ENCODE measurements at regions not wholly inside any gene's neighbourhood (a gene's known extent, or its start where the extent isn't known, plus 50 kb on each side); places are given as distances from the start of the nearest gene placed in this dataset.
A peak's percentile ranks its signal among the peaks of the same experiment; 100 is the strongest.

DNA sequence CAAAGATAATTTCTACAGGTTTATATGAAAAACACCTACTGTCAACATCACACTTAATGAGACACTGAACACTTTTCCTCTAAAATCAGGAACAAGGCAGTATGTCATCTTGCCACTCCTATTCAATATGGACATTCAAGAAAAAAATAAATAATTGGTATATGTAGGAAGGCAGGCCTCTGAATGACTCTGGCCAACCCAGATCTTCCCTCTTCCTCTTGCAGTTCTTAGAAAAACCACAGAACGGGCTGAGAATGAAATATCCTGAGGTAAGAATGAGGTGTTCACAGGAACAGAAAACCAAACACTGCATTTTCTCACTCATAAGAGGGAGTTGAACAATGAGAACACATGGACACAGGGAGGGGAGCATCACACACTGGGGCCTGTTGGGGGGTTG is 1207.2 kb upstream of the CITED2 start:
- H3K14ac ChIP-seq (ENCODE audit: low read length in 2 of 2): no peak overlapping the region
- H2AFZ ChIP-seq (ENCODE audit: low read depth, low read length): no peak overlapping the region
- H3K4me3 ChIP-seq (ENCODE audit: insufficient read depth in 1 of 2, low read depth in 1 of 2, low read length in 2 of 2): no peak overlapping the region
- H3K4me1 ChIP-seq (ENCODE audit: control insufficient read depth, insufficient read depth, low read depth, low read length): no peaks in the 10 kb centered on the region
- H4K8ac ChIP-seq (ENCODE audit: low read length): no peak overlapping the region
- no peak overlapping the region for H2BK120ac ChIP-seq (ENCODE audit: low read depth, low read length)
- H3K79me1 ChIP-seq (replicated peaks; ENCODE audit: low read length, poor library complexity, severe bottlenecking): no peaks in the 10 kb centered on the region
- DNase-seq: no peak
- no peak overlapping the region for H2AK5ac ChIP-seq (ENCODE audit: low read length, severe bottlenecking)
- H2BK5ac ChIP-seq (ENCODE audit: low read depth, low read length, poor library complexity, severe bottlenecking): no peak overlapping the region
- H3K4ac ChIP-seq (ENCODE audit: low read depth in 1 of 2, low read length in 2 of 2): no peak overlapping the region
- WGBS: no CpG with 5 or more reads among the region's 1 CpG
- no peak overlapping the region for H3K27ac ChIP-seq (ENCODE audit: low read length, poor library complexity, severe bottlenecking)
- no peak overlapping the region for H3K18ac ChIP-seq (ENCODE audit: low read depth in 1 of 2, low read length in 2 of 2)
- H3K36me3 ChIP-seq (ENCODE audit: control insufficient read depth in 1 of 2, insufficient read depth in 2 of 2, low read depth in 1 of 2, low read length in 2 of 2): no peaks in the 10 kb centered on the region
- H3K9me3 ChIP-seq (ENCODE audit: control insufficient read depth, low read length): no peaks in the 10 kb centered on the region
- H3K27me3 ChIP-seq (ENCODE audit: control insufficient read depth in 1 of 2, insufficient read depth in 1 of 2, low read length in 2 of 2): no peaks in the 10 kb centered on the region
- no peak overlapping the region for H2BK12ac ChIP-seq (ENCODE audit: low read length in 2 of 2)
- H3K4me2 ChIP-seq (ENCODE audit: low read length, poor library complexity, severe bottlenecking): no peak overlapping the region
- no peak overlapping the region for H3K9ac ChIP-seq (ENCODE audit: low read length)
- H3K23ac ChIP-seq (ENCODE audit: low read length in 2 of 2): no peak overlapping the region
- no peak overlapping the region for H4K91ac ChIP-seq (ENCODE audit: low read length)
- H2BK15ac ChIP-seq (ENCODE audit: low read depth, poor library complexity, severe bottlenecking): no peak overlapping the region

DNA sequence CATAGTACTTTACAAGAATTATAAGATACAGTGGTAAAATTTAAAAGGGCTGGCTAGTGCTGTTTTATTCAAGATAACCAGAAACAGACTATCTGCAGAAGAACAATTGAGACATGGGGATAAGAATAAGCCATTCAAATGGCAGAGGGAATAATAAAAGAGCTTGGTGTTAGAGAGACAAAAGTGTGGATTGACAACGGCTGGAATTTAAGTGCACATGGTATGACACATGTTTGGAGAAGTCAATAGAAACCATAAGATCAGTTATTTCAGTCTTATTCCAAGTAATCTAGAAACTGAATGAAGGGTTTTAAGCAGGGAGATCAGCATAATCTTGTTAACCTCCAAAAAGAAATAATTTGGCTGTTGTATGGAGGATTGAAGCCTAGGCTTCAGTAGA is 1205.5 kb upstream of the CITED2 start:
- Histone ChIP-seq H4K91ac (ENCODE audit: low read length) (no peak overlapping the region), H3K9ac (ENCODE audit: low read length) (no peak overlapping the region), H3K9me3 (ENCODE audit: control insufficient read depth, low read length) (no peaks in the 10 kb centered on the region), H2BK5ac (ENCODE audit: low read depth, low read length, poor library complexity, severe bottlenecking) (no peak overlapping the region), H3K27me3 (ENCODE audit: control insufficient read depth in 1 of 2, insufficient read depth in 1 of 2, low read length in 2 of 2) (no peaks in the 10 kb centered on the region), H2AFZ (ENCODE audit: low read depth, low read length) (no peak overlapping the region), H3K14ac (ENCODE audit: low read length in 2 of 2) (no peak overlapping the region), H2AK5ac (ENCODE audit: low read length, severe bottlenecking) (no peak overlapping the region), H3K4me1 (ENCODE audit: control insufficient read depth, insufficient read depth, low read depth, low read length) (no peaks in the 10 kb centered on the region), H2BK12ac (ENCODE audit: low read length in 2 of 2) (no peak overlapping the region), H3K4ac (ENCODE audit: low read depth in 1 of 2, low read length in 2 of 2) (no peak overlapping the region), H2BK120ac (ENCODE audit: low read depth, low read length) (no peak overlapping the region), H3K27ac (ENCODE audit: low read length, poor library complexity, severe bottlenecking) (no peak overlapping the region), H3K79me1 (replicated peaks; ENCODE audit: low read length, poor library complexity, severe bottlenecking) (no peaks in the 10 kb centered on the region), H3K23ac (ENCODE audit: low read length in 2 of 2) (no peak overlapping the region), H3K4me3 (ENCODE audit: insufficient read depth in 1 of 2, low read depth in 1 of 2, low read length in 2 of 2) (no peak overlapping the region), H2BK15ac (ENCODE audit: low read depth, poor library complexity, severe bottlenecking) (no peak overlapping the region), H4K8ac (ENCODE audit: low read length) (no peak overlapping the region), H3K36me3 (ENCODE audit: control insufficient read depth in 1 of 2, insufficient read depth in 2 of 2, low read depth in 1 of 2, low read length in 2 of 2) (no peaks in the 10 kb centered on the region), H3K18ac (ENCODE audit: low read depth in 1 of 2, low read length in 2 of 2) (no peak overlapping the region), H3K4me2 (ENCODE audit: low read length, poor library complexity, severe bottlenecking) (no peak overlapping the region)
- DNase-seq: no peak
- no CpG with 5 or more reads among the region's 1 CpG for WGBS

DNA sequence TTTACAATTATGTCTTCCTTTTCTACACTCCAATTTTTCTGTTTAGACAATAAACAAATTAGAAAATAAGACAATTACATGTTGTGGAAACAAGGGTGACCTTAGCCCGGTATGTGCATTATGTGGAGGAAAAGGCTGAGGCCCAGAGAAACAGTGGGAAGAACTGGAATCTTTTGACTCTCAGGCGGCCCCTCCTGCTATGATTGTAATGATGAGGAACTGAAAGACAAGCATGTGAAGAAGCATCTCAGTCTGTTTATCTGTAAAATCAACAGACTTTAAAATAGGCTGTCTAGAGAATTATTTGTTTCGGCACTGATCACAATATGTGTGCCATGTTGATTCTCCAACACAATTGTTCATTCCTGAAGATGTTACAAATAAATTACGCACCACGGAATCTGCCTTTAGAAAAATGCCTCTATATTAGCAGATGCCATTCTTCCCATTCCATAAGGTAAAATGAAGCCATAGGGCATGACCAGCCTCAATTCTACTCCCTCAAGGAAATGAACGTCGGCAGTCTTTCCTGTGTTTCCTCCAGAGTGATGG is 1201.6 kb upstream of the CITED2 start:
- Histone ChIP-seq H3K27ac (ENCODE audit: low read length, poor library complexity, severe bottlenecking) (no peak overlapping the region), H2AK5ac (ENCODE audit: low read length, severe bottlenecking) (no peak overlapping the region), H3K9me3 (ENCODE audit: control insufficient read depth, low read length) (no peaks in the 10 kb centered on the region), H2BK15ac (ENCODE audit: low read depth, poor library complexity, severe bottlenecking) (no peak overlapping the region), H3K36me3 (ENCODE audit: control insufficient read depth in 1 of 2, insufficient read depth in 2 of 2, low read depth in 1 of 2, low read length in 2 of 2) (no peaks in the 10 kb centered on the region), H3K18ac (ENCODE audit: low read depth in 1 of 2, low read length in 2 of 2) (no peak overlapping the region), H3K9ac (ENCODE audit: low read length) (no peak overlapping the region), H3K4me3 (ENCODE audit: insufficient read depth in 1 of 2, low read depth in 1 of 2, low read length in 2 of 2) (no peak overlapping the region), H4K91ac (ENCODE audit: low read length) (no peak overlapping the region), H2BK12ac (ENCODE audit: low read length in 2 of 2) (no peak overlapping the region), H3K4ac (ENCODE audit: low read depth in 1 of 2, low read length in 2 of 2) (no peak overlapping the region), H3K79me1 (replicated peaks; ENCODE audit: low read length, poor library complexity, severe bottlenecking) (no peaks in the 10 kb centered on the region), H2BK120ac (ENCODE audit: low read depth, low read length) (no peak overlapping the region), H3K27me3 (ENCODE audit: control insufficient read depth in 1 of 2, insufficient read depth in 1 of 2, low read length in 2 of 2) (no peaks in the 10 kb centered on the region), H3K4me1 (ENCODE audit: control insufficient read depth, insufficient read depth, low read depth, low read length) (no peaks in the 10 kb centered on the region), H2BK5ac (ENCODE audit: low read depth, low read length, poor library complexity, severe bottlenecking) (no peak overlapping the region), H2AFZ (ENCODE audit: low read depth, low read length) (no peak overlapping the region), H4K8ac (ENCODE audit: low read length) (no peak overlapping the region), H3K23ac (ENCODE audit: low read length in 2 of 2) (no peak overlapping the region), H3K14ac (ENCODE audit: low read length in 2 of 2) (no peak overlapping the region), H3K4me2 (ENCODE audit: low read length, poor library complexity, severe bottlenecking) (no peak overlapping the region)
- WGBS: 82% methylated on average over 5 of the region's 7 CpGs
- DNase-seq: no peak

DNA sequence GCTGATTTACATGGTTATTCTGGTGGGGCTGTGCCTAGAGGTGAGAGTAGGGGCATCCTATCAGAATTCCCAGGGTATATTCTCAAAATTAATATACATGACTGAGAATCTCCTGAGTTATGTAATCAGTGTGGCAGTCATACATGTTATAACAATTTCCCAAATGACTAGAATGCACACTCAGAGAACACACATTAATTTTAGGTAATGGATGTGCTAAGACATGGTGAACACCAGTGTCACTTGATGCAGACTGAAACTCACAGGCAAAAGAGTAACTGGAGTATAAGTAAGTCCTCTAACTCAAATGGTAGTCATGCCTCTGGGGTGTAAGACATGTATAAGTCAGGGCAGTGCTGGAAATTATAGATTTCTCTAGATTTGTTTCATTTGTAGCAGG is 1198.4 kb upstream of the CITED2 start:
- no peak overlapping the region for H3K27ac ChIP-seq (ENCODE audit: low read length, poor library complexity, severe bottlenecking)
- H2BK5ac ChIP-seq (ENCODE audit: low read depth, low read length, poor library complexity, severe bottlenecking): no peak overlapping the region
- H3K4ac ChIP-seq (ENCODE audit: low read depth in 1 of 2, low read length in 2 of 2): peak overlapping the region in 1 of 2 experiments; percentile 69
- no peaks in the 10 kb centered on the region for H3K27me3 ChIP-seq (ENCODE audit: control insufficient read depth in 1 of 2, insufficient read depth in 1 of 2, low read length in 2 of 2)
- H3K4me1 ChIP-seq (ENCODE audit: control insufficient read depth, insufficient read depth, low read depth, low read length): no peaks in the 10 kb centered on the region
- H3K14ac ChIP-seq (ENCODE audit: low read length in 2 of 2): no peak overlapping the region
- H3K36me3 ChIP-seq (ENCODE audit: control insufficient read depth in 1 of 2, insufficient read depth in 2 of 2, low read depth in 1 of 2, low read length in 2 of 2): no peaks in the 10 kb centered on the region
- H2AK5ac ChIP-seq (ENCODE audit: low read length, severe bottlenecking): no peak overlapping the region
- no peak overlapping the region for H3K23ac ChIP-seq (ENCODE audit: low read length in 2 of 2)
- no peak overlapping the region for H3K4me2 ChIP-seq (ENCODE audit: low read length, poor library complexity, severe bottlenecking)
- DNase-seq: no peak
- no peaks in the 10 kb centered on the region for H3K79me1 ChIP-seq (replicated peaks; ENCODE audit: low read length, poor library complexity, severe bottlenecking)
- H2BK15ac ChIP-seq (ENCODE audit: low read depth, poor library complexity, severe bottlenecking): no peak overlapping the region
- no peak overlapping the region for H2AFZ ChIP-seq (ENCODE audit: low read depth, low read length)
- H3K9me3 ChIP-seq (ENCODE audit: control insufficient read depth, low read length): no peaks in the 10 kb centered on the region
- H2BK12ac ChIP-seq (ENCODE audit: low read length in 2 of 2): peak overlapping the region; percentile 66 to 87
- H3K9ac ChIP-seq (ENCODE audit: low read length): peak overlapping the region; percentile 65
- H3K18ac ChIP-seq (ENCODE audit: low read depth in 1 of 2, low read length in 2 of 2): peak overlapping the region in 1 of 2 experiments; percentile 41
- peak overlapping the region; percentile 2 for H4K91ac ChIP-seq (ENCODE audit: low read length)
- H2BK120ac ChIP-seq (ENCODE audit: low read depth, low read length): peak overlapping the region; percentile 85
- no peak overlapping the region for H3K4me3 ChIP-seq (ENCODE audit: insufficient read depth in 1 of 2, low read depth in 1 of 2, low read length in 2 of 2)
- peak overlapping the region; percentile 61 for H4K8ac ChIP-seq (ENCODE audit: low read length)
